Gastroesophageal sphincter (tissue), 4 donors: ENCODE measurements at regions not wholly inside any gene's neighbourhood (a gene's known extent, or its start where the extent isn't known, plus 50 kb on each side); places are given as distances from the start of the nearest gene placed in this dataset.

ENCODE experiments used
- ATAC-seq: fragments of 150-250 bp; one replicate; pipeline ENCODE4 v1.9.1; 2016; ENCODE audit warnings: mild to moderate bottlenecking, moderate library complexity
- H3K27ac ChIP-seq, 4 donors: fragments of 200-600 bp; sonication (generic) in 3 of 4; 1 replicate in 3 of 4; 2 replicates in 1 of 4; pipeline ENCODE4 v1.5.1; 2016 to 2019
- H3K27me3 ChIP-seq: fragments of 200-600 bp; sonication (generic); one replicate; pipeline ENCODE4 v1.5.1; 2019
- H3K36me3 ChIP-seq, 2 donors: fragments of 200-600 bp; sonication (generic); one replicate each; pipeline ENCODE4 v1.5.1; 2019; ENCODE audit warnings: control low read depth in 1 of 2
- H3K4me1 ChIP-seq, 3 donors: fragments of 200-600 bp; sonication (generic); 1 replicate in 2 of 3; 2 replicates in 1 of 3; pipeline ENCODE4 v1.5.1; 2016 to 2019; ENCODE audit warnings: control low read depth in 2 of 3
- H3K4me3 ChIP-seq, 2 donors: fragments of 200-600 bp; sonication (generic); one replicate each; pipeline ENCODE4 v1.5.1; 2019; ENCODE audit warnings: mild to moderate bottlenecking in 1 of 2, moderate library complexity in 1 of 2
- H3K9me3 ChIP-seq, 3 donors: fragments of 200-600 bp; sonication (generic); one replicate each; pipeline ENCODE4 v1.5.1; 2017 to 2019; ENCODE audit warnings: control low read depth in 2 of 3
- EP300 ChIP-seq: sonication (generic); formaldehyde crosslinking; IDR thresholded peaks from one replicate; pipeline ENCODE4 v1.6.1; 2017; ENCODE audit warnings: antibody characterized with exemption, mild to moderate bottlenecking
- POLR2A ChIP-seq, 2 donors: fragments of 450-650 bp; IDR thresholded peaks; one replicate each; pipeline ENCODE4 v1.6.1; 2017; ENCODE audit warnings: antibody characterized with exemption in 2 of 2, mild to moderate bottlenecking in 2 of 2, moderate library complexity in 1 of 2
- POLR2AphosphoS5 ChIP-seq: sonication (generic); formaldehyde crosslinking; IDR thresholded peaks from one replicate; pipeline ENCODE4 v1.6.1; 2017; ENCODE audit warnings: antibody characterized with exemption
- WGBS, 2 donors: methylation state at CpG; one replicate each; pipeline ENCODE4 v1.1.5; 2018; ENCODE audit warnings: low coverage in 1 of 2; 5-methylcytosine and 5-hydroxymethylcytosine counted together
- TF ChIP-seq, protein P1 (sequence below), 4 experiments: fragments of 200-600 bp in 2 of 4; fragments of 450-650 bp in 2 of 4; sonication (generic) in 1 of 4; IDR thresholded peaks; one replicate each; pipeline ENCODE4 v1.5.1; 2017 to 2019; ENCODE audit warnings: antibody characterized with exemption in 4 of 4, mild to moderate bottlenecking in 2 of 4, moderate library complexity in 2 of 4

- no peak for ATAC-seq
- TF ChIP-seq POLR2A (IDR thresholded peaks at IDR 0.05) (no peak), POLR2AphosphoS5 (no peak)
Measured at GRCh38 chrX:120746153-120746552, 116.3 kb upstream of the C1GALT1C1 start.

GRCh38 chrX:120742946-120743665, 113.3 kb upstream of the C1GALT1C1 start:
- 85% methylated on average over 4 of the region's 5 CpGs; no CpG with 5 or more reads in 1 of the 2 donors for WGBS, 2 donors
- Histone ChIP-seq H3K27ac (no peak overlapping the region), H3K4me1 (no peaks in the 10 kb centered on the region), H3K4me3 (no peak overlapping the region), H3K27me3 (no peaks in the 10 kb centered on the region), H3K36me3 (no peaks in the 10 kb centered on the region), H3K9me3 (no peaks in the 10 kb centered on the region)
- ATAC-seq: no peak
- TF ChIP-seq EP300 (no peak), POLR2A (IDR thresholded peaks at IDR 0.05) (no peak), POLR2AphosphoS5 (no peak)
- TF ChIP-seq, protein P1, sequence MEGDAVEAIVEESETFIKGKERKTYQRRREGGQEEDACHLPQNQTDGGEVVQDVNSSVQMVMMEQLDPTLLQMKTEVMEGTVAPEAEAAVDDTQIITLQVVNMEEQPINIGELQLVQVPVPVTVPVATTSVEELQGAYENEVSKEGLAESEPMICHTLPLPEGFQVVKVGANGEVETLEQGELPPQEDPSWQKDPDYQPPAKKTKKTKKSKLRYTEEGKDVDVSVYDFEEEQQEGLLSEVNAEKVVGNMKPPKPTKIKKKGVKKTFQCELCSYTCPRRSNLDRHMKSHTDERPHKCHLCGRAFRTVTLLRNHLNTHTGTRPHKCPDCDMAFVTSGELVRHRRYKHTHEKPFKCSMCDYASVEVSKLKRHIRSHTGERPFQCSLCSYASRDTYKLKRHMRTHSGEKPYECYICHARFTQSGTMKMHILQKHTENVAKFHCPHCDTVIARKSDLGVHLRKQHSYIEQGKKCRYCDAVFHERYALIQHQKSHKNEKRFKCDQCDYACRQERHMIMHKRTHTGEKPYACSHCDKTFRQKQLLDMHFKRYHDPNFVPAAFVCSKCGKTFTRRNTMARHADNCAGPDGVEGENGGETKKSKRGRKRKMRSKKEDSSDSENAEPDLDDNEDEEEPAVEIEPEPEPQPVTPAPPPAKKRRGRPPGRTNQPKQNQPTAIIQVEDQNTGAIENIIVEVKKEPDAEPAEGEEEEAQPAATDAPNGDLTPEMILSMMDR (IDR thresholded peaks at IDR 0.05): no peak

More at GRCh38 chrX:120746153-120746552, 116.3 kb upstream of the C1GALT1C1 start:
- Histone ChIP-seq H3K9me3 (no peaks in the 10 kb centered on the region), H3K27me3 (no peaks in the 10 kb centered on the region), H3K4me1 (no peaks in the 10 kb centered on the region), H3K27ac (no peak overlapping the region), H3K4me3 (no peak overlapping the region), H3K36me3 (no peaks in the 10 kb centered on the region)
- 60 to 86% methylated on average over 1 to 2 of the region's 2 CpGs for WGBS, 2 donors

DNA sequence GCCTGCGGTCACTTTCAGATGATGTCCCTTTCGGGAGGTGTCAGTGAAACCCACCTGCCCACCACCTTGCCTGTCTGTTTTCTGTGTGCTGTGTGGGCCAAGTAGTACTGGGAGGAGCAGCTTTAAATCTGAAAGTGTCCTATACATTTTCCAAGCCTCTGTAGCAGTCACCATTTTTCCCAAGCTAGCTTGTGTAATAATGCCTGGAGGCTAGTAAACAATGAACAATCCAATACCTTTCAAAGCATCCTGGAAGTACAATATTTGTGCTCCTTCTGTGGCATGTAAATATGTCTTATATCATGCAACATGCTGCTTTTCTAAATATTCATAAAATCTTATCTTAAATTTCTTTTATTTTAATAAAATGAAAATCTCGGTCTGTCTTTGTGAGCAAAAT, 111.6 kb upstream of the C1GALT1C1 start:
- ATAC-seq: no peak
- no peaks in the 10 kb centered on the region for H3K36me3 ChIP-seq
- H3K27ac ChIP-seq: no peak overlapping the region
- H3K9me3 ChIP-seq: no peaks in the 10 kb centered on the region
- H3K4me3 ChIP-seq: no peak overlapping the region
- no peak for TF ChIP-seq POLR2AphosphoS5
- TF ChIP-seq, protein P1 (IDR thresholded peaks at IDR 0.05): no peak
- TF ChIP-seq POLR2A (IDR thresholded peaks at IDR 0.05): no peak
- TF ChIP-seq EP300: no peak
- H3K4me1 ChIP-seq: no peaks in the 10 kb centered on the region
- 80 to 90% methylated on average over 1 of the region's 3 CpGs for WGBS, 2 donors
- H3K27me3 ChIP-seq: no peaks in the 10 kb centered on the region

DNA sequence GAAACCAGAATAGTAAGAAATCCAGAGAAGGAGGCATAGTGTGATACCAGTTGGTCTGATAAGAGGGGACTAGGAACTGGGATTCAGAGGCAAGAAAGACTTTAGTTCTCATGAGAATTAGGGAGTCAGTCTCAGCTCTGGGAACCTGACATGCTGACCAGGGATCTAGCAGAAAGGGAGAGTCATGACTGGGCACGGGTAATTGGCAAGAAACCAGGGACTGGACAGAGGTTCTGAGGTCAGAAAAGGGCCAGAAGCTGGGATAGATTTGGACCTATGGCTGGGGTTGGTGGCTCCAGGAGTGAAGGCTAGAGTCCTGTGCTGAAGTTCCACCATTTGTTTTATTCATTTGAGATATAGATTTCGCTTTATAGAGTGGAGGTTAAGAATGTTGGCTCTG, 110.2 kb upstream of the C1GALT1C1 start:
- H3K36me3 ChIP-seq: no peaks in the 10 kb centered on the region
- no peaks in the 10 kb centered on the region for H3K27me3 ChIP-seq
- H3K4me1 ChIP-seq: no peaks in the 10 kb centered on the region
- no peak overlapping the region for H3K27ac ChIP-seq
- ATAC-seq: no peak
- 33 to 76% methylated on average over 1 to 2 of the region's 2 CpGs for WGBS, 2 donors
- H3K9me3 ChIP-seq: no peaks in the 10 kb centered on the region
- no peak overlapping the region for H3K4me3 ChIP-seq
- TF ChIP-seq, protein P1 (IDR thresholded peaks at IDR 0.05): no peak
- TF ChIP-seq EP300: no peak
- TF ChIP-seq POLR2AphosphoS5: no peak
- TF ChIP-seq POLR2A (IDR thresholded peaks at IDR 0.05): no peak

GRCh38 chrX:120739300-120739699, 109.4 kb upstream of the C1GALT1C1 start:
- Histone ChIP-seq H3K9me3 (no peaks in the 10 kb centered on the region), H3K4me3 (no peak overlapping the region), H3K27ac (no peak overlapping the region), H3K4me1 (no peaks in the 10 kb centered on the region), H3K36me3 (no peaks in the 10 kb centered on the region), H3K27me3 (no peaks in the 10 kb centered on the region)
- TF ChIP-seq EP300: no peak
- no peak for TF ChIP-seq POLR2A (IDR thresholded peaks at IDR 0.05)
- TF ChIP-seq POLR2AphosphoS5: no peak
- TF ChIP-seq, protein P1 (IDR thresholded peaks at IDR 0.05): no peak
- no peak for ATAC-seq
